HG03175 (cell line): ENCODE measurements at regions not wholly inside any gene's neighbourhood (a gene's known extent, or its start where the extent isn't known, plus 50 kb on each side); places are given as distances from the start of the nearest gene placed in this dataset.
"Not testable (repeated sequence)": the region's sequence is repeated elsewhere in the genome, so short reads cannot be mapped to it uniquely, and the experiment has no call there.

Source experiments
- ATAC-seq: cut with Tn5 transposase; IDR thresholded peaks from one replicate; pipeline ENCODE4 v1.9.1; 2021; ENCODE audit warnings: mild to moderate bottlenecking, moderate library complexity; ENCODE audit not compliant: unreplicated experiment

GRCh38 chr10:32143302-32143847 lies 87.2 kb upstream of the KIF5B start:
- no peak for ATAC-seq

- ATAC-seq: no peak
Measured at GRCh38 chr10:32142646-32143045, 86.4 kb upstream of the KIF5B start.

GRCh38 chr10:32141018-32141807 lies 85.0 kb upstream of the KIF5B start:
- no peak for ATAC-seq

GRCh38 chr10:32140403-32140802 lies 84.2 kb upstream of the KIF5B start:
- ATAC-seq: no peak

- ATAC-seq: no peak
Measured at GRCh38 chr10:32139223-32140073, 83.2 kb upstream of the KIF5B start.

- ATAC-seq: not testable (repeated sequence)
Measured at GRCh38 chr10:32136927-32137326, 80.7 kb upstream of the KIF5B start.

- ATAC-seq: not testable (repeated sequence)
Measured at GRCh38 chr10:32135796-32136195, 79.6 kb upstream of the KIF5B start.

GRCh38 chr10:32132357-32132946 lies 76.2 kb upstream of the KIF5B start:
- no peak for ATAC-seq

GRCh38 chr10:32131388-32131787 lies 75.2 kb upstream of the KIF5B start:
- no peak for ATAC-seq

- ATAC-seq: no peak
Measured at GRCh38 chr10:32130788-32131187, 74.6 kb upstream of the KIF5B start.

- no peak for ATAC-seq
Measured at GRCh38 chr10:32125023-32125422, 68.8 kb upstream of the KIF5B start.

- ATAC-seq: no peak
Measured at GRCh38 chr10:32123021-32123420, 66.8 kb upstream of the KIF5B start.

- no peak for ATAC-seq
Measured at GRCh38 chr10:32121648-32122047, 65.4 kb upstream of the KIF5B start.

- ATAC-seq: no peak
Measured at GRCh38 chr10:32120147-32120546, 63.9 kb upstream of the KIF5B start.

- ATAC-seq: no peak
Measured at GRCh38 chr10:32114508-32114907, 58.3 kb upstream of the KIF5B start.

GRCh38 chr10:32112055-32112454 lies 55.8 kb upstream of the KIF5B start:
- ATAC-seq: no peak

- ATAC-seq: no peak
Measured at GRCh38 chr10:32111585-32111984, 55.4 kb upstream of the KIF5B start.

- ATAC-seq: no peak
Measured at GRCh38 chr10:32110790-32111189, 54.6 kb upstream of the KIF5B start.

- ATAC-seq: no peak
Measured at GRCh38 chr10:32109603-32110002, 53.4 kb upstream of the KIF5B start.
